Right lung (tissue), 2 donors: ENCODE measurements at regions not wholly inside any gene's neighbourhood (a gene's known extent, or its start where the extent isn't known, plus 50 kb on each side); places are given as distances from the start of the nearest gene placed in this dataset.

Experiments used
- DNase-seq, 2 donors: peaks; one replicate each; pipeline ENCODE4 v3.0.0-alpha.2; 2013

GRCh38 chr22:27499121-27499520 lies 302.4 kb downstream of the MN1 start:
- DNase-seq, result no peak

GRCh38 chr22:27501191-27501936 lies 300.2 kb downstream of the MN1 start:
- DNase-seq, result no peak

- DNase-seq, result no peak
These were observed 299.2 kb downstream of the MN1 start for GRCh38 chr22:27502327-27502726.

- DNase-seq, result no peak
These were observed 296.9 kb downstream of the MN1 start for GRCh38 chr22:27504360-27505253.

- no peak for DNase-seq
These were observed 294.4 kb downstream of the MN1 start for GRCh38 chr22:27507111-27507611.

- no peak for DNase-seq
These were observed 293.5 kb downstream of the MN1 start for GRCh38 chr22:27507935-27508526.

GRCh38 chr22:27509132-27509920 lies 292.2 kb downstream of the MN1 start:
- no peak for DNase-seq

- no peak for DNase-seq
These were observed 291.5 kb downstream of the MN1 start for GRCh38 chr22:27510024-27510423.

- peak; percentile 55 to 58 for DNase-seq
These were observed 289.2 kb downstream of the MN1 start for GRCh38 chr22:27512283-27512761.

- no peak for DNase-seq
These were observed 288.5 kb downstream of the MN1 start for GRCh38 chr22:27513021-27513420.

GRCh38 chr22:27514601-27515523 lies 286.7 kb downstream of the MN1 start:
- no peak for DNase-seq

GRCh38 chr22:27517361-27518155 lies 284.0 kb downstream of the MN1 start:
- no peak for DNase-seq

- no peak for DNase-seq
These were observed 282.8 kb downstream of the MN1 start for GRCh38 chr22:27518531-27519340.

GRCh38 chr22:27523711-27524110 lies 277.8 kb downstream of the MN1 start:
- no peak for DNase-seq

- no peak for DNase-seq
These were observed 275.8 kb downstream of the MN1 start for GRCh38 chr22:27525711-27526110.

GRCh38 chr22:27526901-27527300 lies 274.7 kb downstream of the MN1 start:
- no peak for DNase-seq

GRCh38 chr22:27531782-27532530 lies 269.6 kb downstream of the MN1 start:
- no peak for DNase-seq
